ENCODE measurements at regions not wholly inside any gene's neighbourhood (a gene's known extent, or its start where the extent isn't known, plus 50 kb on each side); places are given as distances from the start of the nearest gene placed in this dataset.

- H3K4me3 ChIP-seq (ENCODE audit: low read length), result no peak overlapping the region
Observed at GRCh38 chr6:100237821-100238220, 226.9 kb downstream of the SIM1 start.

GRCh38 chr6:100236389-100236788 lies 228.3 kb downstream of the SIM1 start:
- H3K9ac ChIP-seq (ENCODE audit: low read depth, low read length), result no peak overlapping the region
- no peaks in the 10 kb centered on the region for H3K36me3 ChIP-seq (ENCODE audit: insufficient read depth, low read length)
- H3K4me2 ChIP-seq (ENCODE audit: low read length), result no peak overlapping the region
- H3K27me3 ChIP-seq (ENCODE audit: control insufficient read depth, insufficient read depth, low read length), result no peaks in the 10 kb centered on the region
- H3K4me3 ChIP-seq (ENCODE audit: low read length), result no peak overlapping the region
- no peaks in the 10 kb centered on the region for H3K9me3 ChIP-seq (replicated peaks; ENCODE audit: low read length)
- no peaks in the 10 kb centered on the region for H3K4me1 ChIP-seq (ENCODE audit: control insufficient read depth, insufficient read depth, low read length)

More at GRCh38 chr6:100237821-100238220, 226.9 kb downstream of the SIM1 start:
- H3K9me3 ChIP-seq (replicated peaks; ENCODE audit: low read length), result no peaks in the 10 kb centered on the region
- no peak overlapping the region for H3K4me2 ChIP-seq (ENCODE audit: low read length)
- no peaks in the 10 kb centered on the region for H3K36me3 ChIP-seq (ENCODE audit: insufficient read depth, low read length)
- no peaks in the 10 kb centered on the region for H3K4me1 ChIP-seq (ENCODE audit: control insufficient read depth, insufficient read depth, low read length)
- H3K9ac ChIP-seq (ENCODE audit: low read depth, low read length), result no peak overlapping the region
- no peaks in the 10 kb centered on the region for H3K27me3 ChIP-seq (ENCODE audit: control insufficient read depth, insufficient read depth, low read length)

GRCh38 chr6:100235631-100236030 lies 229.1 kb downstream of the SIM1 start:
- H3K9me3 ChIP-seq (replicated peaks; ENCODE audit: low read length), result no peaks in the 10 kb centered on the region
- H3K27me3 ChIP-seq (ENCODE audit: control insufficient read depth, insufficient read depth, low read length), result no peaks in the 10 kb centered on the region
- no peak overlapping the region for H3K4me3 ChIP-seq (ENCODE audit: low read length)
- peaks cover 6% of the 10 kb centered on the region for H3K4me1 ChIP-seq (ENCODE audit: control insufficient read depth, insufficient read depth, low read length)
- no peaks in the 10 kb centered on the region for H3K36me3 ChIP-seq (ENCODE audit: insufficient read depth, low read length)
- H3K9ac ChIP-seq (ENCODE audit: low read depth, low read length), result no peak overlapping the region
- H3K4me2 ChIP-seq (ENCODE audit: low read length), result no peak overlapping the region

- Histone ChIP-seq H3K4me2 (ENCODE audit: low read length) (no peak overlapping the region), H3K9me3 (replicated peaks; ENCODE audit: low read length) (no peaks in the 10 kb centered on the region), H3K9ac (ENCODE audit: low read depth, low read length) (no peak overlapping the region), H3K4me3 (ENCODE audit: low read length) (no peak overlapping the region), H3K27me3 (ENCODE audit: control insufficient read depth, insufficient read depth, low read length) (no peaks in the 10 kb centered on the region), H3K4me1 (ENCODE audit: control insufficient read depth, insufficient read depth, low read length) (peaks cover 14% of the 10 kb centered on the region), H3K36me3 (ENCODE audit: insufficient read depth, low read length) (no peaks in the 10 kb centered on the region)
Observed at GRCh38 chr6:100234625-100235024, 230.1 kb downstream of the SIM1 start.

GRCh38 chr6:100232781-100233573 lies 231.7 kb downstream of the SIM1 start:
- H3K9ac ChIP-seq (ENCODE audit: low read depth, low read length), result no peak overlapping the region
- H3K27me3 ChIP-seq (ENCODE audit: control insufficient read depth, insufficient read depth, low read length), result no peaks in the 10 kb centered on the region
- H3K4me3 ChIP-seq (ENCODE audit: low read length), result no peak overlapping the region
- no peak overlapping the region for H3K4me2 ChIP-seq (ENCODE audit: low read length)
- no peaks in the 10 kb centered on the region for H3K36me3 ChIP-seq (ENCODE audit: insufficient read depth, low read length)
- peaks cover 27% of the 10 kb centered on the region for H3K4me1 ChIP-seq (ENCODE audit: control insufficient read depth, insufficient read depth, low read length)
- H3K9me3 ChIP-seq (replicated peaks; ENCODE audit: low read length), result no peaks in the 10 kb centered on the region

- H3K4me2 ChIP-seq (ENCODE audit: low read length), result no peak overlapping the region
- H3K4me3 ChIP-seq (ENCODE audit: low read length), result no peak overlapping the region
- peaks cover 27% of the 10 kb centered on the region for H3K4me1 ChIP-seq (ENCODE audit: control insufficient read depth, insufficient read depth, low read length)
- H3K9ac ChIP-seq (ENCODE audit: low read depth, low read length), result no peak overlapping the region
- no peaks in the 10 kb centered on the region for H3K9me3 ChIP-seq (replicated peaks; ENCODE audit: low read length)
- no peaks in the 10 kb centered on the region for H3K36me3 ChIP-seq (ENCODE audit: insufficient read depth, low read length)
- H3K27me3 ChIP-seq (ENCODE audit: control insufficient read depth, insufficient read depth, low read length), result no peaks in the 10 kb centered on the region
Observed at GRCh38 chr6:100230953-100231316, 233.8 kb downstream of the SIM1 start.

GRCh38 chr6:100230115-100230952 lies 234.4 kb downstream of the SIM1 start:
- Histone ChIP-seq H3K4me3 (ENCODE audit: low read length) (no peak overlapping the region), H3K9ac (ENCODE audit: low read depth, low read length) (no peak overlapping the region), H3K9me3 (replicated peaks; ENCODE audit: low read length) (no peaks in the 10 kb centered on the region), H3K36me3 (ENCODE audit: insufficient read depth, low read length) (no peaks in the 10 kb centered on the region), H3K4me1 (ENCODE audit: control insufficient read depth, insufficient read depth, low read length) (peaks cover 27% of the 10 kb centered on the region), H3K27me3 (ENCODE audit: control insufficient read depth, insufficient read depth, low read length) (no peaks in the 10 kb centered on the region), H3K4me2 (ENCODE audit: low read length) (no peak overlapping the region)

GRCh38 chr6:100229512-100229911 lies 235.2 kb downstream of the SIM1 start:
- Histone ChIP-seq H3K4me3 (ENCODE audit: low read length) (peak overlapping the region; percentile 67), H3K36me3 (ENCODE audit: insufficient read depth, low read length) (no peaks in the 10 kb centered on the region), H3K4me1 (ENCODE audit: control insufficient read depth, insufficient read depth, low read length) (peaks cover 27% of the 10 kb centered on the region), H3K4me2 (ENCODE audit: low read length) (peak overlapping the region; percentile 81), H3K9me3 (replicated peaks; ENCODE audit: low read length) (no peaks in the 10 kb centered on the region), H3K27me3 (ENCODE audit: control insufficient read depth, insufficient read depth, low read length) (no peaks in the 10 kb centered on the region), H3K9ac (ENCODE audit: low read depth, low read length) (peak overlapping the region; percentile 79)

- Histone ChIP-seq H3K9ac (ENCODE audit: low read depth, low read length) (peak overlapping the region; percentile 79), H3K36me3 (ENCODE audit: insufficient read depth, low read length) (no peaks in the 10 kb centered on the region), H3K27me3 (ENCODE audit: control insufficient read depth, insufficient read depth, low read length) (no peaks in the 10 kb centered on the region), H3K4me2 (ENCODE audit: low read length) (peak overlapping the region; percentile 81), H3K4me3 (ENCODE audit: low read length) (peak overlapping the region; percentile 67), H3K4me1 (ENCODE audit: control insufficient read depth, insufficient read depth, low read length) (peaks cover 27% of the 10 kb centered on the region), H3K9me3 (replicated peaks; ENCODE audit: low read length) (no peaks in the 10 kb centered on the region)
Observed at GRCh38 chr6:100228834-100229441, 234.9 kb upstream of the MCHR2 start.

GRCh38 chr6:100228437-100228833 lies 234.4 kb upstream of the MCHR2 start:
- Histone ChIP-seq H3K4me1 (ENCODE audit: control insufficient read depth, insufficient read depth, low read length) (peaks cover 27% of the 10 kb centered on the region), H3K9me3 (replicated peaks; ENCODE audit: low read length) (no peaks in the 10 kb centered on the region), H3K4me3 (ENCODE audit: low read length) (peak overlapping the region; percentile 67), H3K9ac (ENCODE audit: low read depth, low read length) (peak overlapping the region; percentile 79), H3K27me3 (ENCODE audit: control insufficient read depth, insufficient read depth, low read length) (no peaks in the 10 kb centered on the region), H3K4me2 (ENCODE audit: low read length) (peak overlapping the region; percentile 81), H3K36me3 (ENCODE audit: insufficient read depth, low read length) (no peaks in the 10 kb centered on the region)

- Histone ChIP-seq H3K36me3 (ENCODE audit: insufficient read depth, low read length) (no peaks in the 10 kb centered on the region), H3K4me1 (ENCODE audit: control insufficient read depth, insufficient read depth, low read length) (peaks cover 27% of the 10 kb centered on the region), H3K4me2 (ENCODE audit: low read length) (no peak overlapping the region), H3K9ac (ENCODE audit: low read depth, low read length) (no peak overlapping the region), H3K9me3 (replicated peaks; ENCODE audit: low read length) (no peaks in the 10 kb centered on the region), H3K27me3 (ENCODE audit: control insufficient read depth, insufficient read depth, low read length) (no peaks in the 10 kb centered on the region), H3K4me3 (ENCODE audit: low read length) (no peak overlapping the region)
Observed at GRCh38 chr6:100226811-100227210, 232.8 kb upstream of the MCHR2 start.

Measured in skeletal muscle satellite cell (primary cell).